ENCODE measurements at regions not wholly inside any gene's neighbourhood (a gene's known extent, or its start where the extent isn't known, plus 50 kb on each side); places are given as distances from the start of the nearest gene placed in this dataset.
"Not testable (repeated sequence)": the region's sequence is repeated elsewhere in the genome, so short reads cannot be mapped to it uniquely, and the experiment has no call there.

DNA sequence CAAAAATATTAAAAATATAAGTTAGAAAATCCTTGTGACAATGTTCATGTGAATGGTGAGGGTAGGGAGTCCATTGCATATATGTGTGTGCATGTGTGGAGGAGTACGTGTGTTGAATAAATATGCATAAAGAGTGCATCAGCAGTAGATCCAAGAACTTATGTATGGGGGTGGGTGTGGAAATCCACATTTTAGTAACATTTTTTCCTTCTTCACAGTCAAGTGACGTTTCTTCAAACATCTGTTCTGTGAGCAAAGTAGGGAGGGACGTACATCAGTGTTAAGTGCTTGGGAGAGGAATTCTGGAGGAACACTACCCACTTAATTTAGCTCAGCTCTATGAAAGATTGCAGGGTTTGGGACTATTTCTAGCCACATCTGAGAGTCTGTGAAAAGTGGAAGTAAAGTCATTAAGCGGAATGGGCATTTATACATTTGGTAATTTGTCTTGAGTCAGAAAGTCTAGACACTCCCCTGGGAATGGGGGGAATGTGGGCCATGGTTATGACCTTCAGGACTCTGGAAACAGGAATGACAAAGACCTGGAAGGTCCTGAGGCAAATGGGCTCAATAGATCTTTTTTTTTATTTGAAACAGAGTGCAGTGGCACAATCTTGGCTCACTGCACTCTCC is 156.4 kb upstream of the PLXNC1 start:
- no peaks in the 10 kb centered on the region for H3K27me3 ChIP-seq
- no peaks in the 10 kb centered on the region for H3K9me3 ChIP-seq
- no peak overlapping the region for H3K27ac ChIP-seq
- no peaks in the 10 kb centered on the region for H3K36me3 ChIP-seq
- peaks cover 0 to 4% (median 0%) of the 10 kb centered on the region in 4 donors for H3K4me1 ChIP-seq
- no peak for DNase-seq
- 84 to 87% methylated on average over 4 of the region's 4 CpGs for WGBS, 2 donors
- intact Hi-C loops (cut with DNase I) = no loop called here
- TF ChIP-seq EP300 (IDR thresholded peaks at IDR 0.05) (no peak), POLR2A (IDR thresholded peaks at IDR 0.05) (no peak), POLR2AphosphoS5 (IDR thresholded peaks at IDR 0.05) (no peak)
- TF ChIP-seq, protein P1, sequence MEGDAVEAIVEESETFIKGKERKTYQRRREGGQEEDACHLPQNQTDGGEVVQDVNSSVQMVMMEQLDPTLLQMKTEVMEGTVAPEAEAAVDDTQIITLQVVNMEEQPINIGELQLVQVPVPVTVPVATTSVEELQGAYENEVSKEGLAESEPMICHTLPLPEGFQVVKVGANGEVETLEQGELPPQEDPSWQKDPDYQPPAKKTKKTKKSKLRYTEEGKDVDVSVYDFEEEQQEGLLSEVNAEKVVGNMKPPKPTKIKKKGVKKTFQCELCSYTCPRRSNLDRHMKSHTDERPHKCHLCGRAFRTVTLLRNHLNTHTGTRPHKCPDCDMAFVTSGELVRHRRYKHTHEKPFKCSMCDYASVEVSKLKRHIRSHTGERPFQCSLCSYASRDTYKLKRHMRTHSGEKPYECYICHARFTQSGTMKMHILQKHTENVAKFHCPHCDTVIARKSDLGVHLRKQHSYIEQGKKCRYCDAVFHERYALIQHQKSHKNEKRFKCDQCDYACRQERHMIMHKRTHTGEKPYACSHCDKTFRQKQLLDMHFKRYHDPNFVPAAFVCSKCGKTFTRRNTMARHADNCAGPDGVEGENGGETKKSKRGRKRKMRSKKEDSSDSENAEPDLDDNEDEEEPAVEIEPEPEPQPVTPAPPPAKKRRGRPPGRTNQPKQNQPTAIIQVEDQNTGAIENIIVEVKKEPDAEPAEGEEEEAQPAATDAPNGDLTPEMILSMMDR (IDR thresholded peaks at IDR 0.05) = no peak
- no peak overlapping the region for H3K4me3 ChIP-seq

DNA sequence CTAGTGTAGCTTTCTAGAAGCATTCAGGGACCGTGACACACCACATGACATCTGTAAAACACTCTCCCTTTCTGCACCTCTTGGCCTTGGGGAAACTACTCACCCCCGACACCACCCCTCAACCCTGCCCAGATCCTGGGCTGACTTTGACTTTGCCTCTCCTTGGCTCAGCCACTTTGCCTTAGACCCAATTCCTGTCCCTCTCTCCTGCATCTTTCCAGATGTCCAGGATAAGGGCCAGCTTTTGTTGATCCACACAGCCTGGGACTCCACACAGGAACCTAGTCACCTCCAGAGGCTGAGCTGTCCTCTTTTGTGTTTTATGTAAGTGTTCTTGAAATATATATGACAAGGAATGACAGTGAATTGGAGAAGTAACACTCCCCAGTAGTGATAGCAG is 153.7 kb upstream of the PLXNC1 start:
- H3K9me3 ChIP-seq = peaks cover 0 to 3% (median 0%) of the 10 kb centered on the region in 4 donors
- peaks cover 0 to 4% (median 0%) of the 10 kb centered on the region in 4 donors for H3K4me1 ChIP-seq
- H3K27ac ChIP-seq = no peak overlapping the region
- H3K4me3 ChIP-seq = no peak overlapping the region
- TF ChIP-seq POLR2AphosphoS5 (IDR thresholded peaks at IDR 0.05) (no peak), POLR2A (IDR thresholded peaks at IDR 0.05) (no peak), EP300 (IDR thresholded peaks at IDR 0.05) (no peak)
- TF ChIP-seq, protein P1 (IDR thresholded peaks at IDR 0.05) = no peak
- 46 to 48% methylated on average over 2 of the region's 2 CpGs for WGBS, 2 donors
- intact Hi-C loops (cut with DNase I) = no loop called here
- no peaks in the 10 kb centered on the region for H3K36me3 ChIP-seq
- DNase-seq = no peak
- H3K27me3 ChIP-seq = no peaks in the 10 kb centered on the region

GRCh38 chr12:93996321-93996720 is 152.1 kb upstream of the PLXNC1 start:
- 46 to 80% methylated on average over 1 of the region's 1 CpG for WGBS, 2 donors
- Histone ChIP-seq H3K36me3 (no peaks in the 10 kb centered on the region), H3K9me3 (peaks cover 0 to 3% (median 0%) of the 10 kb centered on the region in 4 donors), H3K27me3 (no peaks in the 10 kb centered on the region), H3K27ac (no peak overlapping the region), H3K4me3 (no peak overlapping the region), H3K4me1 (no peaks in the 10 kb centered on the region)
- no peak for DNase-seq
- intact Hi-C loops (cut with DNase I) = no loop called here
- TF ChIP-seq EP300 (IDR thresholded peaks at IDR 0.05) = no peak

GRCh38 chr12:94001691-94002090 is 146.7 kb upstream of the PLXNC1 start:
- no peak for DNase-seq
- H3K36me3 ChIP-seq = no peaks in the 10 kb centered on the region
- H3K4me1 ChIP-seq = no peaks in the 10 kb centered on the region
- peaks cover 0 to 3% (median 0%) of the 10 kb centered on the region in 4 donors for H3K9me3 ChIP-seq
- intact Hi-C loops (cut with DNase I) = no loop called here
- TF ChIP-seq POLR2A (IDR thresholded peaks at IDR 0.05) = no peak
- TF ChIP-seq, protein P1 (IDR thresholded peaks at IDR 0.05) = no peak
- TF ChIP-seq POLR2AphosphoS5 (IDR thresholded peaks at IDR 0.05) = no peak
- no peak for TF ChIP-seq EP300 (IDR thresholded peaks at IDR 0.05)
- H3K27me3 ChIP-seq = no peaks in the 10 kb centered on the region
- no peak overlapping the region for H3K27ac ChIP-seq
- H3K4me3 ChIP-seq = no peak overlapping the region
- WGBS, 2 donors = 12 to 44% methylated on average over 1 of the region's 1 CpG

DNA sequence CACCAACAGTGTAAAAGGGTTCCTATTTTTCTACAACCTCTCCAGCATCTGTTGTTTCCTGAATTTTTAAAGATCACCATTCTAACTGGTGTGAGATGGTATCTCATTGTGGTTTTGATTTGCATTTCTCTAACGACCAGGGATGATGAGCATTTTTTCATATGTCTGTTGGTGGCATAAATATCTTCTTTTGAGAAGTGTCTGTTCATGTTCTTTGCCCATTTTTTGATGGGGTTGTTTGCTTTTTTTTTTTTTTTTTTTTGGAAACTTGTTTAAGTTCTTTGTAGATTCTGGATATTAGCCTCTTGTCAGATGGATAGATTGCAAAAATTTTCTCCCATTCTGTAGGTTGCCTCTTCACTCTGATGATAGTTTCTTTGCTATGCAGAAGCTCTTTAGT is 145.5 kb upstream of the PLXNC1 start:
- H3K4me1 ChIP-seq; DNase-seq; H3K36me3 ChIP-seq; H3K27me3 ChIP-seq; intact Hi-C loops (cut with DNase I); H3K9me3 ChIP-seq; H3K27ac ChIP-seq; H3K4me3 ChIP-seq: not testable (repeated sequence)
- WGBS, 2 donors = 51 to 59% methylated on average over 1 of the region's 1 CpG

GRCh38 chr12:94007833-94008232 is 140.5 kb upstream of the PLXNC1 start:
- intact Hi-C loops (cut with DNase I); H3K9me3 ChIP-seq; H3K4me3 ChIP-seq; H3K4me1 ChIP-seq; H3K36me3 ChIP-seq; H3K27me3 ChIP-seq; H3K27ac ChIP-seq; DNase-seq: not testable (repeated sequence)
- 82 to 92% methylated on average over 6 of the region's 6 CpGs for WGBS, 2 donors

Data from sigmoid colon (tissue), 6 donors.